ENCODE measurements at regions not wholly inside any gene's neighbourhood (a gene's known extent, or its start where the extent isn't known, plus 50 kb on each side); places are given as distances from the start of the nearest gene placed in this dataset.
"Not testable (repeated sequence)": the region's sequence is repeated elsewhere in the genome, so short reads cannot be mapped to it uniquely, and the experiment has no call there.

GRCh38 chr2:87574193-87575119 lies 173.4 kb upstream of the PLGLB2 start:
- peak; percentile 61 for DNase-seq (ENCODE audit: low read depth)

DNA sequence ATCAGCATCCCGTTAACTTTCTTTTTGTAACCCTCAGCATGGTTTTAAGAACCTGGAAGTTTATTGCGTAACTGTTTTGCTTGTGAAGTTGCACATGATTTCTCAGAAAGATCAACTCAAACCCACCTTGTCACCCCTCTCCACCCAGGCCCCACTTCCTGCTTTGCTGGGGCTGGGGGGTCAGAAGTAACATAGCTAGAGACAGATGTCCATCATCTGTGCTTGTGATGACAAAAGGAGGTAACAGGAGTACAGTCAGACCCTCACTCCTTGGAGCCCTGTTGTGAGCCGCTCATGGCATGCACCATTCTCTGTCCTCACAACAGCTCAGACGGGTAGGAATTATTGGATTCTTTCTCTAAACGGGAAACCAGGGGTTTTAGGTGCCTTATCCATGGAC lies 172.7 kb upstream of the PLGLB2 start:
- not testable (repeated sequence) for DNase-seq (ENCODE audit: low read depth)

DNA sequence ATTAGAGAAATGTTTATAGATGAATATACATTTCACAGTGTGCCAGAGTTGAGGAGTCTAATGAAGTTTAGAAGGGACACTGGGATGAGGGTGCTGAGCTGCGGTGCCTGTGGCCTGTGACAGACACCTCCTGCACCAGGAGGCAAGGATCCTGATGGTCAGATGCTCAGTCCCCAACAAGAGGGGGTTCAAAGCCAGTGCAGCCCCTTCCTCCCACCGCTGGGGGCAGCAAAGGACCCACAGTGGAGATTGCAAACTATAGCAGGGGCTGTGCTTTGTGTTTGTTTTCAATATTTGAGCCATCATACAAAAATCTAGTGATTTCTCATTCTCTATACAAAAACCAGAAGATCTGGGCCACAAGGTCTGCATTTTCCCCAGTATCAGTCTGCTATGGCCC lies 170.5 kb upstream of the PLGLB2 start:
- not testable (repeated sequence) for DNase-seq (ENCODE audit: low read depth)

GRCh38 chr2:87582152-87582551 lies 165.7 kb upstream of the PLGLB2 start:
- not testable (repeated sequence) for DNase-seq (ENCODE audit: low read depth)

DNA sequence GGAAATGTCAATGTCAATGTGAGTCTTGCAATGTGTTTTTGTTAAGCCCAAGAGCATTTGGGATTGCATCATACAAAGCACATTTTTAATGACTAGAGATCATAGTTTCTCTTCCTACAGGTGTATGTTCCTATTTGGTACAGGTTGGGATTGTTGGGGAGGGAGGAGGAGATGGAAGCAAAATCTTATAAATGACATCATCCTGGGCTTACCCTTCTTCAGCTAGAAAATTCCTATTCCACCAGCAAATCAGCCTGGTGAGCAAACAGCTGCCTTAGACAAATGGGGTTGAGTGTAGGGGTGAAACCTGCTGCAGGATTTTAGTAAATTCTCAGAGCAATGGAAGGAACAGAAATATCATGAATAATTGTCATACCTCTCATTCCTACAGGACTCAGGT lies 165.3 kb upstream of the PLGLB2 start:
- not testable (repeated sequence) for DNase-seq (ENCODE audit: low read depth)

- DNase-seq (ENCODE audit: low read depth) = not testable (repeated sequence)
Observed at GRCh38 chr2:87583370-87583769, 164.5 kb upstream of the PLGLB2 start.

DNA sequence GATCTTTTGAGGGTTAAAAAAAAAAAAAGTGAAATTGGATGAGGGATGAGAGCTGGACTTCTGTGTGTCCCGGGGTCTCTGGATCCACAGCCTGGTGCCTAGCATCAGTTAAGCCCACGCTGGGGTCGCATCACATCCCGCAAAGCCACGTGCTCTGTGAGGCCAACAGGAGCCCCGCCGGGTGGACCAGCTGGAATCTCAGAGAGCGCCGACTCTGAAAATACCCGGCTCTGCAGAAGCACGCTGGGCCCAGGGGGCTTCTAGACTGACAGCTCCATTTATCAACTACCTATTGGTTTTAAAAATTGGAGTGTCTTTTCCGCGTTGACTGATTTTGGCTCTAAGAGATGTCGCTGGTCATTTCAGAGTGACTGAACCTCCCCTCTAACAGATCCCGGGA lies 164.1 kb upstream of the PLGLB2 start:
- DNase-seq (ENCODE audit: low read depth) = not testable (repeated sequence)

- DNase-seq (ENCODE audit: low read depth) = not testable (repeated sequence)
Observed at GRCh38 chr2:87584268-87584906, 163.5 kb upstream of the PLGLB2 start.

DNA sequence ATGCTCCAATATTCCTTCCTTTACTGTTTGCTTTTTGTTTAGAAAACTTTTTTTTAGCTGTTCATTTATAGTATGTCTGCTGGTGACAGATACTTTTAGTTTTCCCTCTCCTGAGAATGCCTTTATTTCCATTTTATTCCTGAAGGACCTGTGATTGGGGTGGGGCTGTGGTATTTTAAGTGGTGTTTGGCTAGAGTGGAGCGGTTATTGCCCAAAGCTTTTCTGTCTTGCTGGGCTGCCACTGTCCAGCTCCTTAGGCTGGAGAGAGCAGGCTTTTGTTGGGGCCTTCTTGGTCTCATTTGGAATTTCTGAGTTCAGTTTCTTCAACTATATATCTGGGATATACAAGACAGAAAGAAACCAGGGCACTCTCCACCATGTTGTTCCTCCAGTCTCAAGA lies 160.0 kb upstream of the PLGLB2 start:
- DNase-seq (ENCODE audit: low read depth) = not testable (repeated sequence)

GRCh38 chr2:87592974-87593373 lies 154.9 kb upstream of the PLGLB2 start:
- DNase-seq (ENCODE audit: low read depth) = not testable (repeated sequence)

DNA sequence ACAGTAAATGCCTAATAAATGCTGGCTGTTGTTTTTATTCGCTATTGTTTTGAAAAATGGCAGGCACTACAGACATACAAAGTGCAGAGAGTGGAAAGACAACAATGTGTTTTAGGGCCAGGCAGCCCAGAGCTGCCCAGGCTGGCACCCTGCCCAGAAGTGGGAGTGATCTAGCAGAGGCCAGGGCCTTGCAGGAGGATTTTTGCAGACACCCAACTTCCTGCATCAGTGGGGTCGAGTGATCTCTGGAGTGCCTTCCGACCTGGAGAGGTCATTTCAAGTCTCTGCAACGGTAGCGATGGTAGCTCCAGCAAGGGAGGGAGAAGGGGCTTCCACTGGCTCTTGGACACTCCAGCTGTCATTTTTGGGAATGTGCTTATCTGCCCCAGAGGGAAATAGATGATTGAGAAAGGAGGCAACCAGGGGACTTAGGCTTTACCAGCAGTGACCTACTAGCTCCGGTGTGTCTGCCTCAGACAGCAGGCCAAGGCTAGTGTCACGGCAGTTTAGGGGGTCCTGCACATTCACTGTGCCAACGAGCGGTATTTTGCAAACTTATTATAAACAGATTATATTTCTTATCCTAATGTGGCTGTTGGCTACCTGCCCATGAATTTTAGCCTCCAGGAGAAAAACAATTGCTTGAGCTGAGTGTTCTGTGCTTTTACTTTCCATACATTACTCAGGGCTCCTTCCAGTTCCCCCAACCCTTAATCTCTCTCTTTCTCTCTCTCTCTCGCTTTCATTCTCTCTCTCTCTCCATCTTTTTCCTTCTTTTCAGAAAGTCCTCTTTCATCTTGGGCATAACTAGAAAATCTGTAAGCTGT lies 153.9 kb upstream of the PLGLB2 start:
- DNase-seq (ENCODE audit: low read depth) = peak; percentile 73

- peak; percentile 10 for DNase-seq (ENCODE audit: low read depth)
Observed at GRCh38 chr2:87594611-87594992, 153.3 kb upstream of the PLGLB2 start.

GRCh38 chr2:87595017-87595416 lies 152.9 kb upstream of the PLGLB2 start:
- DNase-seq (ENCODE audit: low read depth) = peak; percentile 25

DNA sequence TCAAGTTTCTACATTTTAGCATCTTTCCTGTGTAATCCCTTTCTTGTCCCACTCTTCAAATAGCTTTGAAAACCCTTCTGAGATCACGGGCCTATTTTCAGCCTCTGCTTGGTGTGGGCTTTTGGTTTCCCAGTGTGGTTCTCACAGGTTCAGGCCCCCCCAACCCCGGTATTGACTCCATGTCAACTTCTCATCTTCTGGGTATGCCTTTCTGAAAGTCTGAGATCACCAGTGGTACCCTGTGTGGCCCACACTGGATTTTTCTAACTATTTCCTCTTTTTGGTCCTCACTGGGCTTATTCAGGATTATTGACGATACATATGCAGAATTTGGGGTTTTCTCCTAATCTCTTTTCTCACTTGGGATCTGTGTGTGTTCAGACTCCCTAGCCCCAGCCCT lies 146.9 kb upstream of the PLGLB2 start:
- DNase-seq (ENCODE audit: low read depth) = not testable (repeated sequence)

DNA sequence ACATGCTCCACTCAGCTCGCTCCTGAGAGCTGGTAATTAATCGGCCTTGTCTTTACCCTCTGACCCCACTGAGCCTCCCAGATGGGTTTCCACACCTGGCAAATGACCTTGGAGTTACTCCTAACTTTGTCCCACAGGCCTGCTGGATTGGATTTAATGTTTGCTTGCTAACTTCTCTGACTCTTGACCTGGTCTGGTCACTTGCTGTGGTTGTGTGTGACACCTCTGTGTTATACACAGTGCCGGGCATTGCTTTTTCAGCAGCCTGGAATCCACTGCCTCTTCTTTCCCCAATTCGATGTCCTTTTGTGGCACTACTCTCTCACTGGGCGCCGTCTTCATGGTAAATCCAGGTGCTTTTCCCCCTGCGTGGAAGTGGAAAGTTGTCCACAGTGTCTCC lies 145.8 kb upstream of the PLGLB2 start:
- DNase-seq (ENCODE audit: low read depth) = not testable (repeated sequence)

GRCh38 chr2:87602728-87603127 lies 145.2 kb upstream of the PLGLB2 start:
- DNase-seq (ENCODE audit: low read depth) = not testable (repeated sequence)

DNA sequence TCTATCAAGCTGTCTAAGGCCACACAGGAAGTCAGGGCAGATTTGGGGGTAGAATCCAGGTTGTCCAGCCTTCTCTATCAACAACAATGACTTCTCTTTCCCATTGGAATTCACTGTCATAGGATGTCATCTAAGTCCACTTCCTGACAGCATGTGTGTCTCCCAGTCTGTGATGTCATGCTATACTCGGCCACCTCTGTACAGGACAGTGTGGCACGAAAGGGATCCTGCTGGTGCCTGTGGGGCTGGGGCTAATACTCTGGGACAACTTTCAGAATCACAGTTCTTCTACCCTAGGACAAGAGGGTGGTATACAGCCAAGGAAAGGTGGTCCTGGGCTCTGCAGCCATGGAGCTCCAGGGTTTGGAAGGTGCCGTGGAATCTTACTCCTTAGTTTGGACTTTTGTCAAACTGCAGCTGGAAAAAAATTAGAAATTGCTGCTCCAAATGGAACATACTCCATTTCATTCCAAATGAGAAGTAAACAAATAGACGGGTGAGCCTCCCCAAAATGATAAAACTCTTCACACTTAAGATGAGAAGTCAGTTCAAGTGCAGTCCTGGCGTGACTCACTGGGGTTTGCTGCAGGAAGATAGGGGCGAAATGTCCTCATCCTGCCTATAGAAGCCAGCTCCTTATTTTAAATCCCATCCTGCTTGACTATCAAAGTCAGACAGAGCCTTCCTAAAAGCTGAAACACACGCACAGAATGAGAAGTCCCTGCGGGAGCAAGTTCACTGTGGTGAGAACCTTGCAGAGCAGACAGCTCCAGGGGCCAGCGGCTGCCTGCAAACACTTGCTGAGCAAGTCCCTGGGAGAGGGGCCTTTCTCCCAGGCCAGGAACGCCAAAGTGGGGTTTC lies 144.2 kb upstream of the PLGLB2 start:
- DNase-seq (ENCODE audit: low read depth) = peak; percentile 45

GRCh38 chr2:87604279-87604818 lies 143.5 kb upstream of the PLGLB2 start:
- peak; percentile 59 for DNase-seq (ENCODE audit: low read depth)

- DNase-seq (ENCODE audit: low read depth) = not testable (repeated sequence)
Observed at GRCh38 chr2:87604980-87605379, 142.9 kb upstream of the PLGLB2 start.

DNA sequence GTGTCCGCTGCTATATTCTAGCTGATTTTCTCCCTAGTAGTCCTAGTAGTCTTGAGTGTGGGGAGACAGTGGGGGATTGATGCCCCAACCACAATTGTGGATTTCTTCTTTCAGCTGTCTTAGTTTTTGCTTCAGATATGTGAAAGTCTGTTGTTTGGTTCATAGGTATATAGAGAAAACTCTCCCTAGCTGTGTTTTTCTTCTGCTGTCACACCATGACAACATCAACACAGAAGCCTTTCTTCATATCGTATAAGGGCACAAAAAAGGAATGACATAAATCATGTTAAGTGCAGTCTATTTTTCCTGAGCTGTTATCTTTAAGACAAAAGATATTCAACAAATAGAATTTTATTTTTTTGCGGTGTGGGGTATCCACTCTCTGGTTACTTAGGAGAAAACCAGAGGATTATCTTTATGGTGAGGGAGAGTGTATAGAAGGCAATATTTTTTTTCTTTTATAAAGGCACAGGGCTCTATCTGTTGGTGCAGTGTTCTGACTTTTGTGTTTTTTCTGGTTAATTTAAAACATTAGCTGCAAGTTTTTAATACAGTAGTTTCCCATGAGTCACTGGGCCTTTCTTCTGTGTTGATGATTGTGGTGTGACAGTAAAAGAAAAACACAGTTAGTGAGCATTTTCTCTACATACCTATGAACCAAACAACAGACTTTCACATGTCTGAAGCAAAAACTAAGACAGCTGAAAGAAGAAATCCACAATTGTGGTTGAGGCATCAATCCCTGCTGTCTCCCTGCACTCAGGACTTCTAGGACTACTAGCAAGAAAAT lies 139.3 kb upstream of the PLGLB2 start:
- DNase-seq (ENCODE audit: low read depth) = not testable (repeated sequence)

All from RPMI7951 (cell line).